NCI-H82 treated with DMSO at 0.1 percent for 48 hours (cell line): ENCODE measurements at regions not wholly inside any gene's neighbourhood (a gene's known extent, or its start where the extent isn't known, plus 50 kb on each side); places are given as distances from the start of the nearest gene placed in this dataset.
"Not testable (repeated sequence)": the region's sequence is repeated elsewhere in the genome, so short reads cannot be mapped to it uniquely, and the experiment has no call there.

Source experiments
- DNase-seq: peaks from one replicate; lab custom pipeline; 2025; ENCODE audit not compliant: unreplicated experiment; lab: John Stamatoyannopoulos, UW

DNA sequence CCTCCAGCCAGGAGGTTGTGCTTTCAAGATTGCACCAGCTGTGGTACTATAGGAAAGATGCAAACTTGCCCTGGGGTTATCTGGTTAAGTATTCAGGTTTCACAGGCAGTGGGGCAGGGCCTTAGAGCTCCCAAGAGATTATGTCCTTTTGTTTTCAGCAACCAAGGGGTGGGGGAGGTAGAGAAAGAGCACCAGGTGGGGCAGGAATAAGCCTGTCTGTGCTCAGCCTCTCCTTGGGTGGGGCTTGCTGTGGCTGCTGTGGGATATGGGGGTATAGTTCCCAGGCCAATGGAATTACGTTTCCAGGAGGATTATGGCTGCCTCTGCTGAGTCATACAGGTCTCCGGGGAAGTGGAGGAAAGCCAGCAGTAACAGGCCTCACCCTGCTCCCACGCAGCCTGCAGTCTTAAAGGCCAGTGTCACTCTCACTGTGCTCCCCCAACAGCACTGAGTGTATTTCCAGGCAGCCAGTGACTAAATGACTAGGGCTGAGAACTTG is 508.6 kb downstream of the RWDD3 start:
- peak; percentile 93 for DNase-seq

DNA sequence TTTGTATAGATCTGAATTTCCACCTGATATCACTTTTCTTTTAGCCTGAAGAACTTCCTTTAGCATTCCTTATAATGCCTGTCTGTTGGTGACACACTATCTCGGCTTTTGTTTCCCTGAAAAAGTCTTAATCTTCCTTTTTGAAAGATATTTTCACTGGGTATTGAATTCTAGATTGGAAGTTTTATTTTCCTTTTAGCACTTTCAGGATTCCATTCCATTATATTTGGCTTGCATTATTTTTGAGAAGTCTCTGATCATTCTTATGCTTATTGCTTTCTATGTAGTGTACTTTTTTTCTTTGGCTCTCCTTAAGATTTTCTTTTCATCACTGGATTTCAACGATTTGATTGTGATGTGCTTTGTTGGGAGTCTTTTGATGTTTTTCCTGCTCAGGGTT is 510.7 kb downstream of the RWDD3 start:
- no peak for DNase-seq

DNA sequence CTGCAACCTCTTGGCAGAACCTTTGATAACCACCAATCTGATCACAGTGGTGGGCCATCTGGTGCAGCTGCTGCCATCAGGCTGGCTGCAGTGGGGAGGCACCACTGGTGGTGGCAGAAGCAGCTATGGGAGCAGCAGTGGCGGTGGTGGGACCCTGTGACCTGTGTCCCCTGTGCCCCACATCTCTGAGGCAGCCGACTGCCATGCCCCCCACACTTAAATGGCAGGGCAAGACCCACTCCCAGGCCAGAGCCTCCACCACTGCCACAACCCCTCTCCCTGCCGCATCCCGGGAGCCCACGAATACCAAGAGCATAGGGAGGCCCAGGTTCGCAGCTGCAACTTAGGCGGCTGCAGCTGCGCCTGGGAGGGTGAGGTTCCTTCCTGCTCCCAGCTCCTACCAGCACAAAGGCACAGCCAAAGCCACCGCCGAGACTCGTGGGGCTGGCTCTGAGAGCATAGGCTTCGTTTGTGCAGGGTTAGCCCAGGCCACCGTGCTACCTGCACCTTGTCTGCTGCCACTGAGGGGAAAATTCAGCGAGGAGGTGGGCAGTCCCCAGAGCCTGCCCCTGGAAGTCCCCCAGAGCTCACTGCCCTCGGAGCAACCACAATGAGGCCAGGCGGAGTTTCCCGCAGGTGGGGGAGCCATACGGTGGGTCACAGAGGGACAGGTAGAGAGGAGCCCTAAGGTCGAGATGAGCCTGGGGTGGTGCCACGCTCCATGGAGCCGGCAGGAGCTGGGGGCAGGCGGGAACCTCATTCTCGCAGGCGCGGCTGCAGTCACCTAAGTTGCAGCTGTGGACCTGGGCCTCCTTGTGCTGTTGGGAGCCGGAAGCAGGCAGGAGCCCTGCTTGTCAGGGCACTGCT is 518.7 kb downstream of the RWDD3 start:
- no peak for DNase-seq

DNA sequence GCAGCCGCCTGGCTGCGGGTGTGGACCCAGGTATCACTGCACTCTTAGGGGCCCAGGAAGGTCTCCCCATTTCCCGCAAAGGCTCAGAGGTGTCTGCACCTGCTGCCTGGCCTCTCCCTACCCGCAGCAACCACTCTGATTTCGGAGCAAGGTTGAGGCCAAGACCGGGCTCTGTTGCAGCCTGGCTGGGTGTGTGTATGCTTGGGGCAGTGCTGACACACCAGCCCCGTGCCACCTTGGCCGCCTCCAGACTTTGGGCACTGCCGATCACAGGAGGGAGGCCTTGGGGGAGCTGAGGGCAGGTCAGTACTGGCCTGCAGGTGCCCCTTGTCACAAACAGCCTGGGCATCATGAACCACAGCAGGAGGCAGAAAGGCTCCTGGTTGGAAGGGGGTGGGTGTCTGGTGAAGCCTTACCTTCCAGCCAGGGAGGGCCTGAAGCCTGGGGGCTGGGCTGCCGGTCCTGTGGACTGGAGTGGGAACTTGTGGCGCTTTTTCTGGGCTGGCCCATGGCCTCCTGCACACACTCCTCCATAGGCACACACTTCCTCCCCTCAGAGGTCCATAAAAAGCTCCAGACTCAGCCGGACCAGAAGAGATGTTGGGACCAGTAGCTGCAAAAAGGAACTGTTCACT is 519.5 kb downstream of the RWDD3 start:
- no peak for DNase-seq

DNA sequence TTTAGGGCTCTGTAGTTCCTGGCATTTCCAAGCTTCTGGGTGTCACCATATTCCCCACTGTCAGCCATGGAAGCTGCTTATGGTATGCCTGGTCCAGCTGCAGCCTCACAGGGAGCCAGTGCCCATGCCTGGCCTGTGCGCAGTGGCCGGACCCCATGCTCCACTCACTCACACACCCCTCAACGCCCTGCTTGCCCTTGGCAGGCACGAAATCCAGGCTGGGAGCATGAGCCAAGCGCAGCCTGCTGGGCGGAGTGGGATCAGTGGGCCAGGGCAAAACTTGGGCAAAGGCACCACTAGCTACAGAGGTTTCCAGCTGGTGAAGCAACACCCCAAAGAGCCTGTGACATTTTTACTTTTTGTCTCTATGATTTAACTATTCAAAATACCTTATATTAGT is 520.4 kb downstream of the RWDD3 start:
- no peak for DNase-seq

DNA sequence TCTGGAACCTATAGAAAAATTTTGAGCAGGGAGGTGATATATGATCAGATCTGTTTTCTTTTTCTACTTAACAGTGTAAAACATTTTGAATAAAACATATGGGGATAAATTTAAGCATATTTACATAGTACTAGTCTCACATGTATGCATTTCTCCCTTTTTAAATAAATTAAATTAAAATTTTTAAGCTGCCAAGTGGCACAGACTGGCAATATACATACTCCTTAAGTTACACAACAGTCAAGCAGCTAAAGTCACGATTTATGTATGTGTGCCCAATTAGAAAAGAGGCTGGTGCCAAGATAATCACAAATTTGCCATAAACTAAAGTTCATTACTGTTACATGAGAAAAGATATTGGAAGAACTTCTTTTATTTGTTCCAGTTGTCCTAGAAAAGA is 532.0 kb downstream of the RWDD3 start:
- no peak for DNase-seq

DNA sequence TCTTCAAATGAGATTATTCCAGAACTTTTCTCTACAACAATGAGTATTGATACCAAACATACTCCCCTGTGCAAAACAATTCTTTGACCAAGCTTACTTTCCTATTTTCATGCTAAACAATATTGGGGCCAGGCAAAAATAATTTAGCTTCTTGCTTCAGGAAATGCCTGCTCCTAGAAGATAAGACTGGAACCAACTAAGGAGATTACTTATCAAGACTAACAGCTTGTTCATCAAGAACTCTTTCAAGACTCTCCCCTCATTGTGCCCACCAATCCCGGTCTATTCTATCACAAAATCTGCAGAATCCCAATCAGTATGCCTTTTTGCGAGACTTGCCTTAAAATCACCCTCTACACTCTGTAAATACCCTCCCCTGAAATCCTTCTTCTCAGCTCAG is 536.6 kb downstream of the RWDD3 start:
- DNase-seq = no peak

DNA sequence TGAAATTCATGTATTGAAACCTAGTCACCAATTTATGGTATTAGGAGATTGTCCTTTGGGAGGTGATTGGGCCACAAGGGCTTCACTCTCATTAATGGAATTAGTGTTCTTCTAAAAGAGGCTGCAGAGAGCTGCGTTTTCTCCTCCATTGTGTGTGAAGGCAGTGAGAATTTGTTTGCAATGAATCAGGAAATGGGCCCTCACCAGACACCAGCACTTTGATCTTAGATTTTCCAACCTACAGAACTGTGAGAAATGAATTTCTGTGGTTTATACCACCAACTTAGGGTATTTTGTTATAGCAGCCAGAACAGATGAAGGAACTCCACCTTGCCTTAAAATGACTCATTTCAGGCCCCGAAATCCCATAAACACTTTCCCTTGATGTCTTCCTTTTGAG is 544.2 kb downstream of the RWDD3 start:
- DNase-seq = no peak

DNA sequence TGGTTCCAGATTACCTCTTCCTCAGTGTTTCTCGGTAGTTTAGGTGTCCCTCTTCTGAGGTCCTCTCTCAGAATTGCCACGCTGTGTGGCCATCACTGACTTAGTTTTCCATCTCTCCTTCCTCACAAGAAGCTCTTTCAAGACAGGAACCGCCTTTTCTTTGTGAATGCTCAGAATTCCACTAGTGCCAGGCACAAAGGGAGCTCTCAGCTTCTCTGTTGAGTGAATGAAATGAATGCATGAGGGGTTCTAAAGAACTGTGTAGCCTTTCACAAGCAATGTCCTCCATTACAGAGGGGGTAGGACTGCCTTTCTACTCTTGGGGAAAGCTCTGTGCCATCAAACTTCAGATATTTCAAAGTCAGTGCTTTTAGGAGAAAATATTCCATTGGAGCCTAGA is 546.8 kb downstream of the RWDD3 start:
- DNase-seq = no peak

DNA sequence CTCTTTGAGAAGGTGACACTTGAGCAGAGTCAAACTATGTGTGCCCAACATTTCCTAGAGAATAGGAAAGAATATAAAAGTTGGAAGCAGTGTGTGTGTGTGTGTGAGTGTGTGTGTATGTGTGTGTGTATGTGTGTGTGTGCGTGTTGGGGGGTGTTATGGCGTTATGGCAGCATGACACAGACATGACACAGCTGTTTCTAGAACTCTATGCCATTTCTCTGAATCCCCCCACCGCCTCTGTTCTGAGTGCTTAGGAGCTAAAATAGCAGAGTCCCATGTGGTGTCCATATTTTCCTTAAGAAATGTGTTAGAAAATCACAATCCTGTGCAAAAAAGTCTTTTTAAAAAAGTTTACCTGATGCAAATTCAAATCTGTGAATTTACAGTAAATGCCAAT is 556.1 kb downstream of the RWDD3 start:
- DNase-seq = no peak

DNA sequence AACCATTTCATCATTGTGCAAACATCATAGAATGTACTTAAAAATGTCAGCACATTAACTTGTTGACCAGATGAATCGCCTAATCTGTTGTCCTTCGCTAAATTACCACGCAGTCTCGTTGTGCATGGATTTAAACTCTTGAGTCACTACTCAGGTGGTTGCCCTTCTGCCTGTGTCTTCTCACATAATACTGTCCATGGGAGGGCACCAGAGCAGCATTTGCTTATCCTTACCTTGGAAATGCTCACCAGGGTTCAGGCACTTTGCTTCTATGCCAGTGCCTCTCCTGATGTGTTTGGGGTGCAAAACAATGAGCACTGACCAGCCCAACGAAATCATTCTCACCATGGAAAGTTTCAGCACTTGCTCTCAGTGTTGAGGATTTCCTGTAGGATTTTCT is 559.9 kb downstream of the RWDD3 start:
- DNase-seq = no peak

DNA sequence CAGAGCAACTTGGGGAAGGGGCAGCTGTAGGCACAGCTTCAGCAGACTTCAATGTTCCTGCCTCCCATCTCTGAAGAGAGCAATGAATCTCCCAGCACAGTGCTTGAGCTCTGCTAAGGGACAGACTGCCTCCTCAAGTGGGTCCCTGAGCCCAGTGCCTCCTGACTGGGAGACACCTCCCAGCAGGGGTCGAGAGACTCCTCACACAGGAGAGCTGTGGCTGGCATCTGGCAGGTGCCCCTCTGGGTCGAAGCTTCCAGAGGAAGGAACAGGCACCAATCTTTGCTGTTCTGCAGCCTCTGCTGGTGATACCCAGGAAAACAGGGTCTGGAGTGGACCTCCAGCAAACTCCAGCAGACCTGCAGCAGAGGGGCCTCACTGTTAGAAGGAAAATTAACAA is 563.8 kb downstream of the RWDD3 start:
- not testable (repeated sequence) for DNase-seq

DNA sequence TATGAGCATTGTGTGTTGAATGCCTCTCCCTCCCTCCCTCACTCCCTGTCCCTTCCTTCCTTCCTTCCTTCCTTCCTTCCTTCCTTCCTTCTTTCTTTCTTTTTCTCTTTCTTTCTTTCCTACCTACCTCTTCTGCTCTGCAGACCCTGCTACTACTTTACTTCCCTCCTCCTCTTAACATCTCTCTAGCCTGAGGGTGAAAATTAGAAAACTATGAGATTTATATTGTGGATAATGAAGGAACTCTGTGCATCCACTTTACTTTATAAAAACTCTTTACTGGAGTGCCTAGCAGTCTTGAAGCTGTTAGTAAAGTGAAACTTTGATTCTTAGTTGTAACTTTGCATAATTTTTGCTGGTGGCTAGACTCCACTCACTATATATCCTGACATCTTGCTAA is 572.2 kb downstream of the RWDD3 start:
- no peak for DNase-seq

DNA sequence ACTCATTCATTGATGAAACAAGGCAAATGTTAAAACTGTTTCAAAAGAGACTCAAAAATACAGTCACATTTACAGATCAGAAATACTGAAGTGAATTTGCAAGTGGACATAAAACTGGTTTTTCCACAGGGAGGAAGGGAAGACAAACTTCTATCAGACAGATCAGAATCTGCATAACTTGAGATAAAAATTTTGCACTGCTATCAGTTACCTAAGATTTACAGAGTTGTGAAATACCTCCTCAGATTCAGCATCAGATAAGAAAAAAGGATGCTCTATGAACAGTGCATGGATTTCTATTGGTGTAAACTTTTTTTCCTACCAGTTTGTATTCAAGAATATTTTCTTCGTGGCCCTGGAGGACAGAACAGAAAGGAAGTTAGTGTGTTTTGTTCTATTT is 575.4 kb downstream of the RWDD3 start:
- DNase-seq = no peak

DNA sequence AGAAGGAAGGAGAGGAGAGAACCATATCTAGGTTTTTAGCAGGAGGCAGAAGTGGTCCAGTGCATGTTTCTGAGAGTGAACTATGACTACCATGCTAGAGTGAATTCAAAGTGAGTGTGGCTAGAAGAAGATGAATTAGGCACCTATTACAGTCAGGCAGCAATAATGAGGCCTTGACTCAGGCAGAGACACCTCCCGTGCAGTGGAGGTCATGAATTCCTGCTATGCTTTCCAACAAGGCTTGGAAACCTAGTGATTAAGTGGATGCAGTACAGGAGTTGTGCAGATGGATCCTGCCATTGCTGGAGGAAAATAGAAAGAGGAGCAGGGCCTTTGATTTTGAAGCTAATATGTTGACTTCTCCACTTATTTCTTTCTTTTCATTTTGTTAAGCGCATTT is 581.5 kb downstream of the RWDD3 start:
- DNase-seq = no peak

DNA sequence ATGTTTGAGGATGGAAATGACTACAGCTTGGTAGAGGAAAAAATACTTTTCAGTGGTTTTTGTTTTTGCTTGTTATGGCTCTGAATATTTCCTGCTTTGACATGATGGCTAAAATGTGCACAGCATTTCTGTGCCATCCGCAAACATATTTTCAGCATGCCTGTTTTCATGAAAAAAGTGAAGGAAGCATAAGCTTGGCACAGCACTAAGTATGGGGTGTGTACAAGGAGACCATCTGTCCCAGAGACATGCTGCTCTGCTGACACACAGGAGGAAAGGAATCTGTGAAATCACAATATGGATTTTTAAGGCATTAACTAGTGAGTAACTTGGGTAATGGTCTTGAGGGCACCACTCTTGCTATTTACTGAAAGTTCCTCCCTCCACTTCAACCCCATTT is 595.5 kb downstream of the RWDD3 start:
- no peak for DNase-seq

DNA sequence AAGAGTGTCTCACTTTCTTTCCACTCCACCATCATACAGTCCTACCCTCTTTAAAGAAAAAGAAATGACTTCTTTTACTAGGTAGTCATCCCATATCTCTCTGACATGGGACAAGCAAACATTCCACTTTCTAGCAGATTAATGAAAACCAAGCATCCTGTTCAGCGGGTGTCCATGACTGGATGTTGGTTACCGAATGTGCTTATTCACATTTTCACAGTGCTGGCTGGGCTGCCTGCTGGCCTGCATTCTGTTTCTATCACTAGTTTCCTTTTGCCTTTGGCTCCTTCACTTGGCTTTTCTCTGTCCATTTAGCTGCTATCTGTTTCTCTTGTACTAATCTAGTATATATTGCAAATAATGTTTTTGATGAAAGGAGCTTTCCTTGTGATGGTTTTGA is 598.4 kb downstream of the RWDD3 start:
- no peak for DNase-seq

DNA sequence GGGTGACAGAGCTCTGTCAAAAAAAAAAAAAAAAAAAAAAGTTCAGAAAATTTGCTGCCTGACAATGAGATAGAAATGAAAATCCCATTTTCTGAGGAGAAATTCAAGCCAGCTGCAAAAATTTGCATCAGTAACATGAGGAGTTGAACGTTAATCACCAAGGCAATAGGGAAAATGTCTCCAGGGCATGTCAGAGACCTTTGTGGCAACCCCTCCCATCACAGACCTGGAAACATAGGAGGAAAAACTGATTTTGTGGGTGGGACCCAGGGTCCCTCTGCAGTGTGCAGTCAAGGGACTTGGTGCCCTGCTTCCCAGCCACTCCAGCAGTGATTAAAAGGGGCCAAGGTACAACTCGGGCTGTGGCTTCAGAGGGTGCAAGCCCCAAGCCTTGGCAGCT is 615.4 kb downstream of the RWDD3 start:
- DNase-seq = no peak

DNA sequence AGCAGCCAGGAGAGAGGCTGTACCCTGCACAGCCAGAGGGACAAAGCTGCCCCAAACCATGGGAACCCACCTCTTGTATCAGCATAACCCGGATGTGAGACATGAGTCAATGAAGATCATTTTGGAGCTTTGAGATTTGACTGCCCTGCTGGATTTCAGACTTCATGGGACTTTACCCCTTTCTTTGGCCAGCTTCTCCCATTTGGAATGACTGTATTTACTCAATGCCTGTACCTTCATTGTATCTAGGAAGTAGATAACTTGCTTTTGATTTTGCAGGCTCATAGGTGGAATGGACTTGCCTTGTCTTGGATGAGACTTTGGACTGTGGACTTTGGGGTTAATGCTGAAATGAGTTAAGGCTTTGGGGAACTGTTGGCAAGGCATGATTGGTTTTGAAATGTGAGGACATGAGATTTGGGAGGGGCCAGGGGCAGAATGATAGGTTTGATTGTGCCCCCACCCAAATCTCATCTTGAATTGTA is 616.2 kb downstream of the RWDD3 start:
- DNase-seq = no peak

DNA sequence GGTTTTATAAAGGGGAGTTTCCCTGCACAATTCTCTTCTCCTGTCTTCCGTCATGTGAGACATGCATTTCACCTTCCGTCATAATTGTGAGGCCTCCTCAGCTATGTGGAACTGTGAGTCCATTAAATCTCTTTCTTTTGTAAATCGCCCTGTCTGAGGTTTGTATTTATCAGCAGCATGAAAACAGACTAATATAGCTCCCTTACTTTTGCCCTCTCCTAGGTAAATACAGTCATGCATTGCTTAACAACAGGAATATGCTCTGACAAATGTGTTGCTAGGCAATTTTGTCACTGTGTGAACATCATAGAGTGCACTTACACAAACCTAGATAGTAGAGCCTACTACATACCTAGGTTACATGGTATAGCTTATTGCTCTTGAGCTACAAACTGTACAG is 616.8 kb downstream of the RWDD3 start:
- no peak for DNase-seq

DNA sequence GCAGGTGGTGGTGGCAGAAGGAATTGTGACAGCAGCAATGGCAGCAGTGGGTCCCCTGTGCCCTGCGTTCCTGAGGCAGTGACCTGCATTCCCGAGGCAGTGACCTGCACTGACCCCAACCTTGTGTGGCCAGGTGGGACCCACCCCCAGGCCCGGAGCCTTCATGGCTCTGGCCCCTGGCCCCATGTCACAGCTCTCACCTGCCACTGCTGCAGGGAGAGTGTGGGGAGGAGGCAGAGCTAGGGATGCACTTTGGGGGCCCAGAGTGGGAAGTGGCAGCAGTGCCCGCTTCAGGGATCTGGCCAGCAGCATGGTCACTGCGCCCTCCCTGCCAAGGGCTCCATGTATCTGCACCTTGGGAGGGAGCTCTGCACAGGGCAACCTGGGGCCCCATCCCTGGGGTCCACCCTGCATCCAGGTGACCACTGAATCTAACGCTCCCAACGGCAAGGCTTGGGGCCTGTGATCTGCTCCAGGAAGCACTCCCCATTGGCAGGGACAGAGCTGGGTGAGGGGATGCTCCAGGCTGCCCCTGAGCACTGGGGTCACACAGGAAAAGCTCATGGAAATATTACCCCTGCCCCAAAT is 618.6 kb downstream of the RWDD3 start:
- no peak for DNase-seq

DNA sequence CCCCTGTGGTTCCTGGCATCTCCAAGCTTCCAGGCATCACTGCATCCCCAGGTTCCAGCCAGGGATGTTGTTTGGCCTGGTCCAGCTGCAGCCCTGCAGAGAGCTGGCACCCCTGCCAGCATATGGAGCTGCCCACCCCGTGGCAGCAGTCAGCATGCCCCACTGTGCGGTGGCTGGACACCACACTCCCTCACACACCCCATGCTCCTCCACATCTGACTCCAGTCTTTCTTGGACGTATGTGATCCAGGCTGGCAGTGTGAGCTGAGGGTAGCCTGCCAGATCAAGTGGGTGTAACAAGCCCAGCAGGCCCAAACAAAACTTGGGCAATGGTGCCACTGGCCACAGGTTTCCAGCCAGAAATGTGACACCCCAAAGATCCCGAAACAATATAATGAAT is 620.4 kb downstream of the RWDD3 start:
- DNase-seq = no peak
